IMR-90 (cell line): ENCODE measurements at regions not wholly inside any gene's neighbourhood (a gene's known extent, or its start where the extent isn't known, plus 50 kb on each side); places are given as distances from the start of the nearest gene placed in this dataset.

Experiments
- ATAC-seq: fragments of 200-7000 bp; cut with Tn5 transposase; 2 replicates; pipeline ENCODE4 v1.9.1; 2020; ENCODE audit warnings: low read depth, mild to moderate bottlenecking, moderate library complexity
- BruUV-seq: library from RNA; stranded (reverse); fragments of 400-500 nt; replicated peaks from 2 replicates; lab custom pipeline; 2021; lab: Mats Ljungman, UMichigan
- CTCF ChIA-PET: fragments of 300-600 bp; formaldehyde crosslinking; extraction: SDS; loops from one replicate; lab custom pipeline; 2021; ENCODE audit warnings: antibody characterized with exemption; lab: Yijun Ruan, JAX
- POLR2A ChIA-PET: fragments of 300-600 bp; sonication (Branson Sonifier 250); formaldehyde crosslinking; loops from one replicate; lab custom pipeline; 2022; ENCODE audit warnings: antibody characterized with exemption; ENCODE audit not compliant: unreplicated experiment; lab: Charles Lee
- DNase-seq: peaks from one replicate; pipeline ENCODE4 v3.0.0; 2013
- H2AFZ ChIP-seq: replicated peaks from 2 replicates; pipeline ENCODE3; 2013; ENCODE audit warnings: low read length, mild to moderate bottlenecking; ENCODE audit not compliant: poor library complexity
- H2AK5ac ChIP-seq: 2 replicates; pipeline ENCODE4 v1.6.1; 2013; ENCODE audit warnings: low read depth, low read length, inconsistent platforms
- H2AK9ac ChIP-seq: replicated peaks from 2 replicates; pipeline ENCODE3; 2013; ENCODE audit warnings: mild to moderate bottlenecking, low read depth, low read length, moderate library complexity; ENCODE audit not compliant: poor library complexity
- H2BK120ac ChIP-seq: 2 replicates; pipeline ENCODE4 v1.6.1; 2013; ENCODE audit warnings: low read depth, low read length, inconsistent platforms
- H2BK15ac ChIP-seq: 3 replicates; pipeline ENCODE4 v1.6.1; 2013; ENCODE audit warnings: low read depth, low read length, inconsistent platforms
- H2BK20ac ChIP-seq: 2 replicates; pipeline ENCODE4 v1.6.1; 2013; ENCODE audit warnings: low read depth, mild to moderate bottlenecking, inconsistent platforms, low read length, moderate library complexity
- H2BK5ac ChIP-seq: 2 replicates; pipeline ENCODE4 v1.6.1; 2013; ENCODE audit warnings: mild to moderate bottlenecking, low read depth, low read length, inconsistent platforms; ENCODE audit not compliant: poor library complexity, severe bottlenecking
- H3K14ac ChIP-seq: replicated peaks from 2 replicates; pipeline ENCODE4 v1.6.1; 2013; ENCODE audit warnings: low read depth, low read length, inconsistent platforms
- H3K18ac ChIP-seq: 2 replicates; pipeline ENCODE4 v1.6.1; 2013; ENCODE audit warnings: low read depth, low read length, control low read depth
- H3K23ac ChIP-seq: 2 replicates; pipeline ENCODE4 v1.6.1; 2013; ENCODE audit warnings: low read depth, low read length, inconsistent platforms
- H3K27ac ChIP-seq: 2 replicates; pipeline ENCODE4 v1.5.1; 2013; ENCODE audit warnings: mild to moderate bottlenecking, control low read depth, low read length; ENCODE audit not compliant: insufficient read depth
- H3K27me3 ChIP-seq: 2 replicates; pipeline ENCODE4 v1.6.1; 2013; ENCODE audit warnings: low read length; ENCODE audit not compliant: control insufficient read depth, insufficient read depth
- H3K36me3 ChIP-seq: 2 replicates; pipeline ENCODE4 v1.6.1; 2013; ENCODE audit warnings: low read length, mixed read lengths; ENCODE audit not compliant: control insufficient read depth, insufficient read depth
- H3K4ac ChIP-seq: 2 replicates; pipeline ENCODE4 v1.6.1; 2013; ENCODE audit warnings: low read depth, low read length, inconsistent platforms
- H3K4me1 ChIP-seq: 2 replicates; pipeline ENCODE4 v1.6.1; 2013; ENCODE audit warnings: low read length, mixed read lengths; ENCODE audit not compliant: control insufficient read depth, insufficient read depth
- H3K4me2 ChIP-seq: 2 replicates; pipeline ENCODE4 v1.6.1; 2013; ENCODE audit warnings: low read depth, mild to moderate bottlenecking, control low read depth, low read length, moderate library complexity
- H3K4me3 ChIP-seq: 2 replicates; pipeline ENCODE4 v1.5.1; 2013; ENCODE audit warnings: low read depth, mild to moderate bottlenecking, control low read depth, low read length, moderate library complexity; ENCODE audit not compliant: insufficient read depth
- H3K56ac ChIP-seq: 2 replicates; pipeline ENCODE4 v1.6.1; 2013; ENCODE audit warnings: low read length, inconsistent platforms; ENCODE audit not compliant: insufficient read depth; ENCODE audit errors: extremely low read depth
- H3K79me1 ChIP-seq, 2 experiments: 2 replicates each; pipeline ENCODE4 v1.6.1; 2013; ENCODE audit warnings: low read length in 2 of 2, inconsistent platforms in 1 of 2, low read depth in 1 of 2
- H3K9ac ChIP-seq: 2 replicates; pipeline ENCODE4 v1.6.1; 2013; ENCODE audit warnings: low read depth, low read length, control low read depth
- H3K9me1 ChIP-seq: 2 replicates; pipeline ENCODE4 v1.6.1; 2013; ENCODE audit warnings: low read length, inconsistent platforms; ENCODE audit not compliant: insufficient read depth
- H3K9me3 ChIP-seq: 2 replicates; pipeline ENCODE4 v1.6.1; 2013; ENCODE audit warnings: low read length; ENCODE audit not compliant: control insufficient read depth, insufficient read depth
- H4K20me1 ChIP-seq: 2 replicates; pipeline ENCODE4 v1.6.1; 2013; ENCODE audit warnings: low read length, inconsistent platforms; ENCODE audit not compliant: insufficient read depth
- H4K5ac ChIP-seq: 2 replicates; pipeline ENCODE4 v1.6.1; 2013; ENCODE audit warnings: mild to moderate bottlenecking, low read depth, low read length, control low read depth
- H4K8ac ChIP-seq, 2 experiments: 2 replicates each; pipeline ENCODE4 v1.6.1; 2013; ENCODE audit warnings: low read depth in 2 of 2, low read length in 2 of 2, control low read depth in 1 of 2, inconsistent platforms in 1 of 2
- H4K91ac ChIP-seq: 2 replicates; pipeline ENCODE4 v1.6.1; 2013; ENCODE audit warnings: low read depth, low read length, inconsistent platforms; ENCODE audit not compliant: insufficient read depth
- BHLHE40 ChIP-seq: fragments of 150-350 bp; IDR thresholded peaks from 2 replicates; pipeline ENCODE4 v1.6.1; 2016; ENCODE audit warnings: mild to moderate bottlenecking, low read depth, low read length
- CHD1 ChIP-seq: IDR thresholded peaks from 2 replicates; pipeline ENCODE4 v1.6.1; 2012; ENCODE audit warnings: low read depth, low read length, improper control_type of control experiment
- CTCF ChIP-seq: conservative IDR thresholded peaks from 2 replicates; pipeline ENCODE4 v1.5.1; 2012; ENCODE audit warnings: mild to moderate bottlenecking, low read depth, low read length, improper control_type of control experiment
- ELK1 ChIP-seq: fragments of 150-350 bp; IDR thresholded peaks from 2 replicates; pipeline ENCODE4 v1.6.1; 2016; ENCODE audit warnings: low read depth, mild to moderate bottlenecking, low read length, moderate library complexity, borderline replicate concordance
- FOS ChIP-seq: fragments of 150-350 bp; IDR thresholded peaks from 2 replicates; pipeline ENCODE4 v1.6.1; 2016; ENCODE audit warnings: low read depth, low read length
- MAFK ChIP-seq: IDR thresholded peaks from 2 replicates; pipeline ENCODE4 v1.6.1; 2012; ENCODE audit warnings: low read depth, low read length, improper control_type of control experiment
- MAZ ChIP-seq: IDR thresholded peaks from 2 replicates; pipeline ENCODE4 v1.6.1; 2012; ENCODE audit warnings: low read depth, mild to moderate bottlenecking, low read length, improper control_type of control experiment, moderate library complexity, borderline replicate concordance
- MXI1 ChIP-seq: IDR thresholded peaks from 2 replicates; pipeline ENCODE4 v1.6.1; 2012; ENCODE audit warnings: low read depth, mild to moderate bottlenecking, low read length, moderate library complexity, borderline replicate concordance
- NFE2L2 ChIP-seq: fragments of 150-350 bp; IDR thresholded peaks from 2 replicates; pipeline ENCODE4 v1.6.1; 2016; ENCODE audit warnings: low read depth, mild to moderate bottlenecking, low read length
- POLR2A ChIP-seq: IDR thresholded peaks from 2 replicates; pipeline ENCODE4 v1.6.1; 2012; ENCODE audit warnings: mild to moderate bottlenecking, low read depth, low read length
- RAD21 ChIP-seq: IDR thresholded peaks from 2 replicates; pipeline ENCODE4 v1.6.1; 2012; ENCODE audit warnings: low read length, improper control_type of control experiment
- RFX5 ChIP-seq: IDR thresholded peaks from 2 replicates; pipeline ENCODE4 v1.8.0; 2012; ENCODE audit warnings: low read depth, mild to moderate bottlenecking, low read length, moderate library complexity
- WGBS, 2 experiments: methylation state at CpG; one replicate each; pipeline versions ENCODE4 v1.1.5 to v1.1.7; 2013; ENCODE audit warnings: missing lambda C conversion rate in 2 of 2; ENCODE audit not compliant: insufficient read length in 1 of 2; ENCODE audit errors: extremely low coverage in 2 of 2; 5-methylcytosine and 5-hydroxymethylcytosine counted together
- dilution Hi-C: fragments of 300-500 bp; cut with HindIII; formaldehyde crosslinking; loops from one replicate; pipeline ENCODE4 v1.14.3; 2018; ENCODE audit warnings: low sequenced_read_pairs; ENCODE audit not compliant: unreplicated experiment
- in situ Hi-C: fragments of 300-500 bp; cut with MboI; formaldehyde crosslinking; loops from 3 replicates; pipeline ENCODE4 v1.14.3; 2019; ENCODE audit warnings: low sequenced_read_pairs, inconsistent platforms, mixed read lengths
- intact Hi-C: fragments of 100-400 bp; cut with micrococcal nuclease; formaldehyde crosslinking; loops from 2 replicates; pipeline ENCODE4 v1.10.0; 2022
- TF ChIP-seq, protein P1 (sequence below): fragments of 150-350 bp; IDR thresholded peaks from 2 replicates; pipeline ENCODE4 v1.6.1; 2017; ENCODE audit warnings: mild to moderate bottlenecking, antibody characterized with exemption, low read length, low read depth

GRCh38 chr4:152240232-152240631, 295.7 kb downstream of the FBXW7 start:
- Histone ChIP-seq H4K5ac (no peak overlapping the region), H2AK5ac (no peak overlapping the region), H3K23ac (no peak overlapping the region), H2BK15ac (no peak overlapping the region), H4K8ac (no peak overlapping the region), H3K79me1 (no peaks in the 10 kb centered on the region), H3K27me3 (peaks cover 7% of the 10 kb centered on the region; the same call in 1 of the 2 replicates), H4K20me1 (no peaks in the 10 kb centered on the region), H3K4me1 (no peaks in the 10 kb centered on the region), H3K9ac (no peak overlapping the region), H3K9me1 (no peaks in the 10 kb centered on the region), H3K4ac (no peak overlapping the region), H2AFZ (no peak overlapping the region), H2BK120ac (no peak overlapping the region), H3K4me3 (no peak overlapping the region), H4K91ac (no peak overlapping the region), H2BK20ac (no peak overlapping the region), H2BK5ac (no peak overlapping the region), H3K56ac (no peak overlapping the region), H3K27ac (no peak overlapping the region), H3K9me3 (no peaks in the 10 kb centered on the region), H3K14ac (no peak overlapping the region), H3K4me2 (no peak overlapping the region), H3K36me3 (no peaks in the 10 kb centered on the region), H2AK9ac (no peak overlapping the region), H3K18ac (no peak overlapping the region)
- ChIA-PET POLR2A (no interaction called here), CTCF (interaction anchor here (0.5 to 1.1 kb wide), 2 partner anchors 15 to 72 kb away, joined by 3 to 9 read pairs; no protein-coding TSS in a partner anchor)
- in situ Hi-C loops (no loop called here), dilution Hi-C loops (no loop called here), intact Hi-C loops (no loop called here)
- DNase-seq = no peak
- WGBS, 2 experiments = no CpG with 5 or more reads among the region's 1 CpG
- no TSS peak for BruUV-seq
- TF ChIP-seq CTCF = no peak
- no peak for TF ChIP-seq MAZ
- no peak for TF ChIP-seq ELK1
- TF ChIP-seq FOS = no peak
- no peak for TF ChIP-seq NFE2L2
- TF ChIP-seq MXI1 = no peak
- TF ChIP-seq, protein P1, sequence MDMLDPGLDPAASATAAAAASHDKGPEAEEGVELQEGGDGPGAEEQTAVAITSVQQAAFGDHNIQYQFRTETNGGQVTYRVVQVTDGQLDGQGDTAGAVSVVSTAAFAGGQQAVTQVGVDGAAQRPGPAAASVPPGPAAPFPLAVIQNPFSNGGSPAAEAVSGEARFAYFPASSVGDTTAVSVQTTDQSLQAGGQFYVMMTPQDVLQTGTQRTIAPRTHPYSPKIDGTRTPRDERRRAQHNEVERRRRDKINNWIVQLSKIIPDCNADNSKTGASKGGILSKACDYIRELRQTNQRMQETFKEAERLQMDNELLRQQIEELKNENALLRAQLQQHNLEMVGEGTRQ = no peak
- no peak for TF ChIP-seq BHLHE40
- no peak for TF ChIP-seq MAFK
- TF ChIP-seq POLR2A = no peak
- TF ChIP-seq RFX5 = no peak
- no peak for TF ChIP-seq CHD1
- TF ChIP-seq RAD21 = no peak
- no peak for ATAC-seq
